Effector memory CD8-positive, alpha-beta T cell (primary cell): ENCODE measurements at regions not wholly inside any gene's neighbourhood (a gene's known extent, or its start where the extent isn't known, plus 50 kb on each side); places are given as distances from the start of the nearest gene placed in this dataset.
A peak's percentile ranks its signal among the peaks of the same experiment; 100 is the strongest.
"Not testable (repeated sequence)": the region's sequence is repeated elsewhere in the genome, so short reads cannot be mapped to it uniquely, and the experiment has no call there.

Experiments used
- ATAC-seq: fragments of 150-1000 bp; cut with Tn5 transposase; replicated peaks from 2 replicates; pipeline ENCODE4 v1.10.0; 2021; ENCODE audit warnings: mild to moderate bottlenecking, moderate library complexity
- DNase-seq, 3 experiments: peaks; one replicate each; pipeline ENCODE4 v3.0.0; 2021
- H3K27ac Mint-ChIP-seq, 2 donors: one replicate each; pipeline ENCODE4 v1.8.0; 2022; ENCODE audit warnings: mild to moderate bottlenecking in 2 of 2, mixed read lengths in 2 of 2, moderate library complexity in 2 of 2
- H3K27me3 Mint-ChIP-seq, 2 donors: one replicate each; pipeline ENCODE4 v1.8.0; 2022; ENCODE audit warnings: mixed read lengths in 2 of 2
- H3K36me3 Mint-ChIP-seq: one replicate; pipeline ENCODE4 v1.8.0; 2022; ENCODE audit warnings: mild to moderate bottlenecking, moderate library complexity, mixed read lengths; ENCODE audit not compliant: insufficient read depth
- H3K4me1 Mint-ChIP-seq, 2 donors: one replicate each; pipeline ENCODE4 v1.8.0; 2022; ENCODE audit warnings: low read depth in 2 of 2, mixed read lengths in 2 of 2
- H3K4me3 Mint-ChIP-seq, 2 donors: one replicate each; pipeline ENCODE4 v1.8.0; 2022; ENCODE audit warnings: mild to moderate bottlenecking in 2 of 2, mixed read lengths in 2 of 2, moderate library complexity in 2 of 2
- H3K9me3 Mint-ChIP-seq, 2 donors: one replicate each; pipeline ENCODE4 v1.8.0; 2022; ENCODE audit warnings: mixed read lengths in 2 of 2

DNA sequence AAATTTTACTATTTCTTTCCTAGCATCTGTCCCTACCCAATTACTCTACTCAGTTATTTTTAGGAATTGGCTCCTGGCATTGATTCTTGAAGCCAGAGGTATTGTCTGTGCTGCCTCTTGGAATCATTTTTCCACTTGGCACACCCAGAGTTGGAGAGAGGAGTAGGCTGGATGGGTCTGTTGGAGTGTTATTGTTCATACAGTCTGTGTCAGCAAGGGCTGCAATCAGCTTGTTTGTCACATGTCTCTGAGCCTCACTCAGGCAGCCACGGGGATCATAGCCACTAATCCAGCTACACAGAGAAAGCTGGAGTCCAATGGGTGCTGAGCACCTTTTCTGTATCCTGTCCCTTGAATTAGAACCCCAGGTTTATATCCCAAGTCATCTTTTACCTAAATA, 176.0 kb upstream of the DYRK2 start:
- ATAC-seq, result no peak
- Mint-ChIP-seq H3K27ac (no peak overlapping the region), H3K36me3 (no peaks in the 10 kb centered on the region)

DNA sequence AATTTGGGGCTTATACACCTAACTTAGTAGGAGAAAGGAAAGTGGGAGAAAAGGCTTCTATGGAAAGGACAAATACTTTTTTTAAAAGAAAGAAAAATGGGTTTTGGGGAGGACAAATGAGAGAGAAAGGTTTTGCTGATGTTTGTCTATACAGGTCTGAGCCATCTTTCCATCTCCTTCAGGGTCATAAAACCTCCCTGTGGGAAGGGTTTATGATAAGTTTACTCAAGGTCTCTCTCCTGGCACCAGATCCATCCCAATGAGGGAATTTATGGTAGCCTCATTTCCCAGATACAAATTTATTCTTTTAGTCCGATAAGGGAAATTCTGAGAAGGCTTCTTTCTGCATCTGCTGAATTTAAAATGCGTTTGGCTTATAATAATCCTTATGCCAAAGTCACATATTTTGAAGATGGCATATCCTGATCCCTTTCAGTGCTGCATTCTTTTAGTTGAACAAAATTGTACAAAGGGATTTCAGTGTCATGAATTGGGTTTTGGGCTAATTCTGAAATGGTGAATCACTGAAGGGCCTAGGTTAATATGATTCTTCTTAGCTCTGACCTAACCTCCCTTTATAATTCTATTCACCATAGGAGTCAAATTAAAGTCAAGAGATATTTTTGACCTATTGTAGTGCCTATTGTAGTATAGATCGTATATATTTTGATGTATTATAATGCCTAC, 173.5 kb upstream of the DYRK2 start:
- no peak for ATAC-seq
- DNase-seq, result no peak
- no peaks in the 10 kb centered on the region for H3K9me3 Mint-ChIP-seq
- H3K4me1 Mint-ChIP-seq, result peaks cover 0 to 1% of the 10 kb centered on the region in 2 donors
- no peaks in the 10 kb centered on the region for H3K36me3 Mint-ChIP-seq
- no peak overlapping the region for H3K27ac Mint-ChIP-seq
- H3K27me3 Mint-ChIP-seq, result no peaks in the 10 kb centered on the region
- H3K4me3 Mint-ChIP-seq, result no peak overlapping the region

More for the DNA sequence above, 176.0 kb upstream of the DYRK2 start:
- Mint-ChIP-seq H3K4me1 (peaks cover 0 to 1% of the 10 kb centered on the region in 2 donors), H3K27me3 (no peaks in the 10 kb centered on the region), H3K4me3 (no peak overlapping the region), H3K9me3 (peaks cover 0 to 2% of the 10 kb centered on the region in 2 donors)
- no peak for DNase-seq

DNA sequence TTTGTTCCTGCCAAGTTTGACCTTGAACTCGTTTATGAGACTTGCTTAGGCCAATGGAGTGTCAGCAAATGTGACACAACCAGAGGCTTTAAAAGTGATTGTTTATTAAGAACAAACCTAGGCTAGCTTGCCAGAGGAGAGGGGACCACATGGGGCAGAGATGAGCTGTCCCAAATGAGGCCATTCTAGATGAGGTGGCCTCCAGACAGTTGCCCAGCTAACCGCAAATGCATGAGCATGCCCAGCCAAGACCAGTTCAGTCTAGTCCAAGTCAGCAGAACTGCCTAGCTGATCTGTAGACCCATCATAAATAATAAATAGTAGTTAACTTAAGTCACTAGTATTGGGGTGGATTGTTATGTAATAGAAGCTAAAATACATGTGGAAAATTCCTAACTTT, 172.8 kb upstream of the DYRK2 start:
- Mint-ChIP-seq H3K27me3 (no peaks in the 10 kb centered on the region), H3K4me1 (peaks cover 0 to 1% of the 10 kb centered on the region in 2 donors), H3K36me3 (no peaks in the 10 kb centered on the region), H3K4me3 (no peak overlapping the region), H3K27ac (peak overlapping the region in 1 of 2 donors; percentile 23), H3K9me3 (no peaks in the 10 kb centered on the region)
- DNase-seq, result no peak
- no peak for ATAC-seq

GRCh38 chr12:67477681-67478265, 170.8 kb upstream of the DYRK2 start:
- no peak overlapping the region for H3K4me3 Mint-ChIP-seq
- H3K36me3 Mint-ChIP-seq, result no peaks in the 10 kb centered on the region
- no peaks in the 10 kb centered on the region for H3K9me3 Mint-ChIP-seq
- ATAC-seq (no peak), DNase-seq (no peak)
- no peaks in the 10 kb centered on the region for H3K27me3 Mint-ChIP-seq
- H3K27ac Mint-ChIP-seq, result no peak overlapping the region
- H3K4me1 Mint-ChIP-seq, result peaks cover 7% of the 10 kb centered on the region in 2 donors

GRCh38 chr12:67482751-67483661, 165.5 kb upstream of the DYRK2 start:
- peak; percentile 67 to 71 (median 70) for DNase-seq
- H3K4me3 Mint-ChIP-seq, result peak overlapping the region; percentile 16 to 54
- H3K4me1 Mint-ChIP-seq, result peaks cover 28 to 35% of the 10 kb centered on the region in 2 donors
- peak overlapping the region; percentile 91 for H3K27ac Mint-ChIP-seq
- H3K9me3 Mint-ChIP-seq, result no peaks in the 10 kb centered on the region
- H3K27me3 Mint-ChIP-seq, result no peaks in the 10 kb centered on the region
- no peaks in the 10 kb centered on the region for H3K36me3 Mint-ChIP-seq
- peak; percentile 88 for ATAC-seq

DNA sequence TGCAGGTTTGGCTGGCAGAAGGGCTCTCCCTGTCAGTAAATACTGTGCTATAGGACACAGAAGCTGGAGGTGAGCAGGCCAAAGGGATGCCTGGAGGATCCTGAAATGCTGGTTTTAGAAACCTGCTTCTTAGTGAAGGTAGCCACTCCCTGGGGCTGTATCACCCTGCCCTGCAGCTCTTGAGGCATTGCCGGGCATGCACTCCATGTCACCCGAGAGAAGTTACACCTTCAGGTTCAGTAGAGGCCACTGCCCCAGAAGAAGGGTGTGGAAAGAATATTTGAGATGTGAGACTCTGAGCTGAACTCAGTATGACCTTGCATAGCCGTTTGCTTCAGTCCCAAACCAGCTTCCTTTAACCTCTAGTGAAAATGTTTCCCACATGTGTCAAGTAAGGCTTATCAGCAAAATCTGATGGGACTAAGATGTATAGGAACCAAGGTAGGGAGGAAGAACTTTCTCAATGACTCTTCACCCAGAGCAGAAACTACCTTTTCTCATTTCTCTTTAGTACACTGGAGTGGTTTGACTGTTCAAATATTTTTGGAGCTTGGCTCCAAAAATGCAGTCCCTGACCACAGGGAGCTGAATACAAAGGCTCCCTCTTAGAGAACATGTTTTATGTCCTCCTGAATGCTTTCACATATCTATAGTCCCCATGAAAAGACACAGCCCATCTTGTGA, 164.5 kb upstream of the DYRK2 start:
- no peak for DNase-seq
- peak; percentile 20 for ATAC-seq
- Mint-ChIP-seq H3K27ac (peak overlapping the region; percentile 91), H3K27me3 (no peaks in the 10 kb centered on the region), H3K36me3 (no peaks in the 10 kb centered on the region), H3K9me3 (peaks cover 0 to 3% of the 10 kb centered on the region in 2 donors), H3K4me1 (peaks cover 28 to 35% of the 10 kb centered on the region in 2 donors), H3K4me3 (peak overlapping the region in 1 of 2 donors; percentile 3)

DNA sequence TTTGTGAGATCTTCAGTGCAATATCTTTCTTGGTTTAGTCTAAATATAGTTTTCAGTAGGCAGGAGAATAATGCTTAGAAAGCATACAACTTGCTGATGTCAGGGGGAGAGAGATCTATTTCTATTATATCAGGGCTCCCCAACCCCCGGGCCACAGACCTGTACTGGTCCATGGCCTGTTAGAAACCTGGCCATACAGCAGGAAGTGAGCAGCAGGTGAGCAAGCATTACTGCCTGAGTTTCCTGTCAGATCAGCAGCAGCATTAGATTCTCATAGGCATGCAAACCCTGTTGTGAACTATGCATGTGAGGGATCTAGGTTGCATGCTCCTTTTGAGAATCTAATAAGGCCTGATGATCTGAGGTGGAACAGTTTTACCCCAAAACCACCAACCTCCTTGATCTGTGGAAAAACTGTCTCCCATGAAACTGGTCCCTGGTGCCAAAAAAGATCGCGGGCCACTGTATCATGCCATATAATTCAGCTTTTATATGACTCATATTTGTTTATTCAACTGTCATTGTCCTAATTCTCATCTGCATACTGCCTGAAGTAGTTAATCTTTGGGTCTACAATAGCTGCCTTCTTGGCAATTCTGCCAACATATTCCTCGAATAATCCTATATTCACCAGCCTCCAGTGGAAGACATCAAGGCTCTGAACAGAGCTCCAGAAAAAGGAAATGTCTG, 163.6 kb upstream of the DYRK2 start:
- Mint-ChIP-seq H3K4me1 (peaks cover 28 to 35% of the 10 kb centered on the region in 2 donors), H3K27me3 (no peaks in the 10 kb centered on the region), H3K4me3 (peak overlapping the region; percentile 19 to 64), H3K27ac (peak overlapping the region; percentile 91), H3K36me3 (no peaks in the 10 kb centered on the region), H3K9me3 (peaks cover 0 to 10% of the 10 kb centered on the region in 2 donors)
- no peak for ATAC-seq
- DNase-seq, result peak in 1 of 3 experiments; percentile 11

DNA sequence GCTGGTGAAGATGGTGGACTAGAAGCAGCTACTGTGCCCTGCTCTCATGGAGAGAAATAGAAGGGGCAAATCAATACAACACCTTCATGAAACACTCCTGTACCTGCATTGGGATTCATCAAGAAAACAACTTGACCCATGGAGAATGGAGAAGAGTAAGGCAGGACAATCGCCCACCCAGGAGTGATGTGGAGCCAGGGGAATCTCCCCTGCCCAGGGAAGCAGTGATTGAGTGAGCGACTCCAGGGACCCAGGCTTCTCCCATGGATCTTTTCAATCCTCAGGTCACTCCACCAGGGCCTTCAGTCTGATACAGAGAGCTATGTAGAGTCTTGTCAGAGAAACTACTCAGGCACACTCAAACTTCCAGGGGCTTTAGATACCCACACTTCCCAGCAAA, 161.9 kb upstream of the DYRK2 start:
- H3K36me3 Mint-ChIP-seq, result no peaks in the 10 kb centered on the region
- peaks cover 28 to 35% of the 10 kb centered on the region in 2 donors for H3K4me1 Mint-ChIP-seq
- H3K9me3 Mint-ChIP-seq, result peaks cover 0 to 10% of the 10 kb centered on the region in 2 donors
- H3K27me3 Mint-ChIP-seq, result no peaks in the 10 kb centered on the region
- no peak overlapping the region for H3K27ac Mint-ChIP-seq
- no peak overlapping the region for H3K4me3 Mint-ChIP-seq
- DNase-seq, result no peak
- ATAC-seq, result no peak

DNA sequence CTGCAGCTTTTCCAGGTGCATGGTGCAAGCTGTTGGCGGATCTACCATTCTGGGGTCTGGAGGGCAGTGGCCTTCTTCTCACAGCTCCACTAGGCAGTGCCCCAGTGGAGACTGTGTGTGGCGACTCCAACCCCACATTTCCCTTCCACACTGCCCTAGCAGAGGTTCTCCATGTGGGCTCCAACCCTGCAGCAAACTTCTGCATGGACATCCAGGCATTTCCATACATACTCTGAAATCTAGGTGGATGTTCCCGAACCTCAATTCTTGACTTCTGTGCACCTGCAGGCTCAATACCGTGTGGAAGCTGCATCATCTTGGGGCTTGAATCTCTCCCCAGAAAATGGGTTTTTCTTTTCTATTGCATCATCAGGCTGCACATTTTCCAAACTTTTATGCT, 160.2 kb upstream of the DYRK2 start:
- not testable (repeated sequence) for H3K27me3 Mint-ChIP-seq, ATAC-seq, H3K36me3 Mint-ChIP-seq, DNase-seq, H3K27ac Mint-ChIP-seq, H3K4me3 Mint-ChIP-seq
- Mint-ChIP-seq H3K4me1 (peaks cover 15 to 22% of the 10 kb centered on the region in 2 donors), H3K9me3 (peaks cover 0 to 10% of the 10 kb centered on the region in 2 donors)

DNA sequence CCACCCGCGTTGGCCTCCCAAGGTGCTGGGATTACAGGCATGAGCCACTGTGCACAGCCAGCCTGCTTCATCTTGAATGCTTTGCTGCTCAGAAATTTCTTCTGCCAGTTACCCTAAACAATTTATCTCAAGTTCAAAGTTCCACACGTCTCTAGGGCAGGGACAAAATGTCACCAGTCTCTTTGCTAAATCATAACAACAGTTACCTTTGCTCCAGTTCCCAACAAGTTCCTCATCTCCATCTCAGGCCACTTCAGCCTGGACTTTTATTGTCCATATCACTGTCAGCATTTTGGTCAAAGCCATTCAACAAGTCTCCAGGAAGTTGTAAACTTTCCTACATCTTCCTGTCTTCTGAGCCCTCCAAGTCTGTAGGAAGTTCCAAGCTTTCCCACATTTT, 159.5 kb upstream of the DYRK2 start:
- Mint-ChIP-seq H3K27ac (no peak overlapping the region), H3K27me3 (no peaks in the 10 kb centered on the region), H3K36me3 (no peaks in the 10 kb centered on the region), H3K4me1 (peaks cover 9 to 16% of the 10 kb centered on the region in 2 donors), H3K4me3 (no peak overlapping the region), H3K9me3 (peaks cover 0 to 10% of the 10 kb centered on the region in 2 donors)
- DNase-seq (no peak), ATAC-seq (no peak)

- Mint-ChIP-seq H3K4me1 (peaks cover 5 to 7% of the 10 kb centered on the region in 2 donors), H3K4me3 (no peak overlapping the region), H3K27me3 (no peaks in the 10 kb centered on the region), H3K27ac (peak overlapping the region in 1 of 2 donors; percentile 7), H3K9me3 (no peaks in the 10 kb centered on the region), H3K36me3 (no peaks in the 10 kb centered on the region)
- no peak for ATAC-seq
- DNase-seq, result no peak
Measured at GRCh38 chr12:67496581-67496980, 152.0 kb upstream of the DYRK2 start.

- DNase-seq, result no peak
- peaks cover 0 to 1% of the 10 kb centered on the region in 2 donors for H3K9me3 Mint-ChIP-seq
- H3K36me3 Mint-ChIP-seq, result no peaks in the 10 kb centered on the region
- no peak overlapping the region for H3K27ac Mint-ChIP-seq
- ATAC-seq, result no peak
- H3K4me3 Mint-ChIP-seq, result no peak overlapping the region
- H3K4me1 Mint-ChIP-seq, result peaks cover 6 to 8% of the 10 kb centered on the region in 2 donors
- H3K27me3 Mint-ChIP-seq, result no peaks in the 10 kb centered on the region
Measured at GRCh38 chr12:67498991-67499390, 149.6 kb upstream of the DYRK2 start.
